ENCODE measurements at regions not wholly inside any gene's neighbourhood (a gene's known extent, or its start where the extent isn't known, plus 50 kb on each side); places are given as distances from the start of the nearest gene placed in this dataset.

- H3K4me2 ChIP-seq (ENCODE audit: low read length): no peak overlapping the region
- H3K27me3 ChIP-seq (ENCODE audit: low read depth, low read length): no peaks in the 10 kb centered on the region
- no peak overlapping the region for H3K27ac ChIP-seq (ENCODE audit: low read length)
- H3K79me2 ChIP-seq (ENCODE audit: low read length): no peaks in the 10 kb centered on the region
- no peaks in the 10 kb centered on the region for H3K36me3 ChIP-seq (replicated peaks; ENCODE audit: low read depth, low read length)
- H4K20me1 ChIP-seq (ENCODE audit: insufficient read depth, low read length): no peaks in the 10 kb centered on the region
- TF ChIP-seq EZH2phosphoT487 (IDR thresholded peaks at IDR 0.05; ENCODE audit: low read depth): no peak
- TF ChIP-seq, protein P1, sequence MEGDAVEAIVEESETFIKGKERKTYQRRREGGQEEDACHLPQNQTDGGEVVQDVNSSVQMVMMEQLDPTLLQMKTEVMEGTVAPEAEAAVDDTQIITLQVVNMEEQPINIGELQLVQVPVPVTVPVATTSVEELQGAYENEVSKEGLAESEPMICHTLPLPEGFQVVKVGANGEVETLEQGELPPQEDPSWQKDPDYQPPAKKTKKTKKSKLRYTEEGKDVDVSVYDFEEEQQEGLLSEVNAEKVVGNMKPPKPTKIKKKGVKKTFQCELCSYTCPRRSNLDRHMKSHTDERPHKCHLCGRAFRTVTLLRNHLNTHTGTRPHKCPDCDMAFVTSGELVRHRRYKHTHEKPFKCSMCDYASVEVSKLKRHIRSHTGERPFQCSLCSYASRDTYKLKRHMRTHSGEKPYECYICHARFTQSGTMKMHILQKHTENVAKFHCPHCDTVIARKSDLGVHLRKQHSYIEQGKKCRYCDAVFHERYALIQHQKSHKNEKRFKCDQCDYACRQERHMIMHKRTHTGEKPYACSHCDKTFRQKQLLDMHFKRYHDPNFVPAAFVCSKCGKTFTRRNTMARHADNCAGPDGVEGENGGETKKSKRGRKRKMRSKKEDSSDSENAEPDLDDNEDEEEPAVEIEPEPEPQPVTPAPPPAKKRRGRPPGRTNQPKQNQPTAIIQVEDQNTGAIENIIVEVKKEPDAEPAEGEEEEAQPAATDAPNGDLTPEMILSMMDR (IDR thresholded peaks at IDR 0.05; ENCODE audit: low read depth, low read length): no peak
- no peak overlapping the region for H3K9ac ChIP-seq (ENCODE audit: low read length)
- no peaks in the 10 kb centered on the region for H3K4me1 ChIP-seq (ENCODE audit: low read length)
- no peak overlapping the region for H3K4me3 ChIP-seq (ENCODE audit: low read length)
- no peaks in the 10 kb centered on the region for H3K9me3 ChIP-seq (ENCODE audit: insufficient read depth, low read length)
- no peak overlapping the region for H2AFZ ChIP-seq (ENCODE audit: low read depth, low read length)
Measured at GRCh38 chr11:23944923-23945322, 551.9 kb upstream of the LUZP2 start.

GRCh38 chr11:23947883-23948282 lies 549.0 kb upstream of the LUZP2 start:
- Histone ChIP-seq H2AFZ (ENCODE audit: low read depth, low read length) (no peak overlapping the region), H3K4me3 (ENCODE audit: low read length) (no peak overlapping the region), H3K4me1 (ENCODE audit: low read length) (no peaks in the 10 kb centered on the region), H3K4me2 (ENCODE audit: low read length) (no peak overlapping the region), H3K9ac (ENCODE audit: low read length) (no peak overlapping the region), H3K27me3 (ENCODE audit: low read depth, low read length) (no peaks in the 10 kb centered on the region), H4K20me1 (ENCODE audit: insufficient read depth, low read length) (no peaks in the 10 kb centered on the region), H3K9me3 (ENCODE audit: insufficient read depth, low read length) (no peaks in the 10 kb centered on the region), H3K27ac (ENCODE audit: low read length) (no peak overlapping the region), H3K36me3 (replicated peaks; ENCODE audit: low read depth, low read length) (no peaks in the 10 kb centered on the region), H3K79me2 (ENCODE audit: low read length) (no peaks in the 10 kb centered on the region)
- no peak for TF ChIP-seq EZH2phosphoT487 (IDR thresholded peaks at IDR 0.05; ENCODE audit: low read depth)
- TF ChIP-seq, protein P1 (IDR thresholded peaks at IDR 0.05; ENCODE audit: low read depth, low read length): no peak

DNA sequence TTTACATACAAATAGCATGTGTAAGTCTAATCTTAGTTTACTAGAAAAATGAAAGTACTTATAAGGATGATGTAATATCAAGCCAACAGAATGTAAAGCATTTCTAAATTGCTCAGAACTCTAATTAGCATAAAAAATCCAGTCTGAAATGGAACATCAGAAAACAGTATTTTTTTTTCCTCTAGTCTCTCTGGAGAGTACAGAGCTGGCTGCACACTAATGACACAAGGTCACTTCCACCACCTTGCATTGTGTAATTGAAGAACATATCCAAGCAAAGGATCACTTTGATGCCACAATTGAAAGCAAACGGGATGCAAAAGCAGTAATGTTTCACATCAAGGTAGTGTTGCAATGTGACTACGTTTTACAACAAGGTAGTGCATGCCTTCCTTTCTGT lies 548.0 kb upstream of the LUZP2 start:
- TF ChIP-seq, protein P1 (IDR thresholded peaks at IDR 0.05; ENCODE audit: low read depth, low read length): no peak
- TF ChIP-seq EZH2phosphoT487 (IDR thresholded peaks at IDR 0.05; ENCODE audit: low read depth): no peak
- H3K4me1 ChIP-seq (ENCODE audit: low read length): no peaks in the 10 kb centered on the region
- H3K4me3 ChIP-seq (ENCODE audit: low read length): no peak overlapping the region
- no peaks in the 10 kb centered on the region for H3K79me2 ChIP-seq (ENCODE audit: low read length)
- no peaks in the 10 kb centered on the region for H3K36me3 ChIP-seq (replicated peaks; ENCODE audit: low read depth, low read length)
- H3K9me3 ChIP-seq (ENCODE audit: insufficient read depth, low read length): no peaks in the 10 kb centered on the region
- no peak overlapping the region for H3K27ac ChIP-seq (ENCODE audit: low read length)
- no peaks in the 10 kb centered on the region for H4K20me1 ChIP-seq (ENCODE audit: insufficient read depth, low read length)
- H2AFZ ChIP-seq (ENCODE audit: low read depth, low read length): no peak overlapping the region
- H3K9ac ChIP-seq (ENCODE audit: low read length): no peak overlapping the region
- H3K27me3 ChIP-seq (ENCODE audit: low read depth, low read length): no peaks in the 10 kb centered on the region
- no peak overlapping the region for H3K4me2 ChIP-seq (ENCODE audit: low read length)

DNA sequence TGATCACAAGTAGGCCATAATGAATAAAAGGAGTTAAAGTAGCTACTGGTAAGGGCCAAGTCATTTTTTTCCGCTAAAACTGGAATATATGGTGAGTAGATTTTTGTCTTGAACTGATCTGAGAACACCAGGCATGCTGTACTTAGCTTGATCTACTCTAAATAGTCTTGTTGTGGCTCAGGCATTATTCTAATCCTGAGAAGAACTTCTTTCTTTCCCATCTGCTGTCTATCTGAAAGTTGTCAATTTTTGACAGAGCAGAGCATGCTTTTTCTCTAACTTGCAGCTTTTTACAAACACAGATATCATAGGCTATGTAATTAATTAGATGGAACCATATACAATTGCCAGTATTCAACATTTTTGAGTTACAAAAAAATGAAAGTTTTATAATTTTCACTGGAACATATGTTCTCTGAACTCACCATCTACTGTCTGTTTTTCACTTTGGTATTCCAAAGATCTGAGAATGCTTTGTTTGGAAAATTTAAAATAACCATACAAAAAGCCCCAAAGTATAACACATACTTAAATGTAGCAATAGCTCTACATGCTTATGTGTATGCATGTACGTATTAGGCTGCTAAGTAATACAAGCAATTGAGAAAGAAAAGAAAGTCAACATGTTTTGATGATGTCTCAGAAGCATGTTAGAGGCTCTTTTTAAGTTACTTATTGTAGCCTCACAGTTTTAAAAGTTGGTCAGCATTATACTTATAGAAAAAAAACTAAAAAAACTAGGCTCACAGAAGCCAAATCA lies 542.7 kb upstream of the LUZP2 start:
- H3K27ac ChIP-seq (ENCODE audit: low read length): no peak overlapping the region
- H3K79me2 ChIP-seq (ENCODE audit: low read length): no peaks in the 10 kb centered on the region
- TF ChIP-seq EZH2phosphoT487 (IDR thresholded peaks at IDR 0.05; ENCODE audit: low read depth): no peak
- TF ChIP-seq, protein P1 (IDR thresholded peaks at IDR 0.05; ENCODE audit: low read depth, low read length): no peak
- H3K4me2 ChIP-seq (ENCODE audit: low read length): no peak overlapping the region
- H3K9ac ChIP-seq (ENCODE audit: low read length): no peak overlapping the region
- H3K27me3 ChIP-seq (ENCODE audit: low read depth, low read length): no peaks in the 10 kb centered on the region
- no peaks in the 10 kb centered on the region for H3K9me3 ChIP-seq (ENCODE audit: insufficient read depth, low read length)
- H3K36me3 ChIP-seq (replicated peaks; ENCODE audit: low read depth, low read length): no peaks in the 10 kb centered on the region
- no peak overlapping the region for H3K4me3 ChIP-seq (ENCODE audit: low read length)
- no peak overlapping the region for H2AFZ ChIP-seq (ENCODE audit: low read depth, low read length)
- H4K20me1 ChIP-seq (ENCODE audit: insufficient read depth, low read length): no peaks in the 10 kb centered on the region
- no peaks in the 10 kb centered on the region for H3K4me1 ChIP-seq (ENCODE audit: low read length)
